ENCODE measurements at regions not wholly inside any gene's neighbourhood (a gene's known extent, or its start where the extent isn't known, plus 50 kb on each side); places are given as distances from the start of the nearest gene placed in this dataset.

DNA sequence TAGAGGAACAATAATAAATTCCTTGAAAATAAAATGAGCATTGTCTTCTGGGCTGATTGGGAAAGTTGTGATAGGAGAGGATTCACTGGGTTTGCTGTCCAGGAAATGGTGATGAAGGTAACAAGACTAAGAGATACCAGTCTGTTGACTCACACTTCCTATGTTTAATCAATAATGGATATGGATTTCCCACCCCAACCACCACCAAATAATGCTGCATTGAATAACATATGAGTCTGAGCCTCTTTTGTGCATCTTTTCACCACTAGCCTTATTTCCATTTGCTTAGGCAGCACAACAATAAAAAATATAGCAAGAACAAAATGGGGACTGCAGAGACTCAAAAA lies 120.2 kb upstream of the NFIB start:
- TF ChIP-seq, protein P1, sequence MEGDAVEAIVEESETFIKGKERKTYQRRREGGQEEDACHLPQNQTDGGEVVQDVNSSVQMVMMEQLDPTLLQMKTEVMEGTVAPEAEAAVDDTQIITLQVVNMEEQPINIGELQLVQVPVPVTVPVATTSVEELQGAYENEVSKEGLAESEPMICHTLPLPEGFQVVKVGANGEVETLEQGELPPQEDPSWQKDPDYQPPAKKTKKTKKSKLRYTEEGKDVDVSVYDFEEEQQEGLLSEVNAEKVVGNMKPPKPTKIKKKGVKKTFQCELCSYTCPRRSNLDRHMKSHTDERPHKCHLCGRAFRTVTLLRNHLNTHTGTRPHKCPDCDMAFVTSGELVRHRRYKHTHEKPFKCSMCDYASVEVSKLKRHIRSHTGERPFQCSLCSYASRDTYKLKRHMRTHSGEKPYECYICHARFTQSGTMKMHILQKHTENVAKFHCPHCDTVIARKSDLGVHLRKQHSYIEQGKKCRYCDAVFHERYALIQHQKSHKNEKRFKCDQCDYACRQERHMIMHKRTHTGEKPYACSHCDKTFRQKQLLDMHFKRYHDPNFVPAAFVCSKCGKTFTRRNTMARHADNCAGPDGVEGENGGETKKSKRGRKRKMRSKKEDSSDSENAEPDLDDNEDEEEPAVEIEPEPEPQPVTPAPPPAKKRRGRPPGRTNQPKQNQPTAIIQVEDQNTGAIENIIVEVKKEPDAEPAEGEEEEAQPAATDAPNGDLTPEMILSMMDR (conservative IDR thresholded peaks at IDR 0.05; ENCODE audit: low read depth, low read length) = no peak
- no peak overlapping the region for H3K4me3 ChIP-seq (ENCODE audit: low read length)
- no peak for DNase-seq (ENCODE audit: low read depth)

DNA sequence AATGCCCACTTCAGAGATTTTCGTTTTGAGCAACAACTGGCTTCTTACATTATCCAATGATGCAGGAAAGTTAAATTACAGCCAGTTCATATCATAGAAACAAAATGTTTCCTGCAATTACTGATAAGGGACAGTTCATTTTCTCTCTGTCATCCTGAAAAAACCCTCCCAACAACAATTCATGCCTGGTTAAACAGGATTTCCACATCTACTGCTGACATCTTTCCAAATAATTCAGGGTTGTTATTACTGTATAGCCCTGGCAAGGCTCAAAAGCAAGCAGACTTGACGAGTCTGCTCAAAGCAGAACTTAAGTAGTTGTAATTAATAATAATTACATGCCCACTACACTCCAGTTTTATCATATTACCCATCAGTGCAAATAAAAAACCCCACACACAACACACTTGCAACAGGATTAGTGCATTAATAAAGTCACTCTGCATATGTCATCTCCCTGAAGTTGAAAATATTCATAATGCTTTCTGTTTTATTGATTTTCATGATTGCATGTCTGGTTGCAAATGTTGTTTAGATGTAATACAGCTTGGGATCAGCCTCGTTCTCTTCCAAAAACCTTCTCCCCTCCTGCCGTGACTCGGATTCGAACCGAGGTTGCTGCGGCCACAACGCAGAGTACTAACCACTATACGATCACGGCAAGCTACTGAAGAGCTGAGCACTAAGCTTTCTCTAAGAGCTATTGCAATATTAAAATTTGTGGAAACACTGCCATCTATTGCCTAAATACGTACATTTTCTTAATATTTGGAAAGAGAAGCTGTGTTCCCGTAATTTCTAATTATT lies 119.6 kb upstream of the NFIB start:
- no peak for DNase-seq (ENCODE audit: low read depth)
- TF ChIP-seq, protein P1 (conservative IDR thresholded peaks at IDR 0.05; ENCODE audit: low read depth, low read length) = peak; percentile 26
- no peak overlapping the region for H3K4me3 ChIP-seq (ENCODE audit: low read length)

DNA sequence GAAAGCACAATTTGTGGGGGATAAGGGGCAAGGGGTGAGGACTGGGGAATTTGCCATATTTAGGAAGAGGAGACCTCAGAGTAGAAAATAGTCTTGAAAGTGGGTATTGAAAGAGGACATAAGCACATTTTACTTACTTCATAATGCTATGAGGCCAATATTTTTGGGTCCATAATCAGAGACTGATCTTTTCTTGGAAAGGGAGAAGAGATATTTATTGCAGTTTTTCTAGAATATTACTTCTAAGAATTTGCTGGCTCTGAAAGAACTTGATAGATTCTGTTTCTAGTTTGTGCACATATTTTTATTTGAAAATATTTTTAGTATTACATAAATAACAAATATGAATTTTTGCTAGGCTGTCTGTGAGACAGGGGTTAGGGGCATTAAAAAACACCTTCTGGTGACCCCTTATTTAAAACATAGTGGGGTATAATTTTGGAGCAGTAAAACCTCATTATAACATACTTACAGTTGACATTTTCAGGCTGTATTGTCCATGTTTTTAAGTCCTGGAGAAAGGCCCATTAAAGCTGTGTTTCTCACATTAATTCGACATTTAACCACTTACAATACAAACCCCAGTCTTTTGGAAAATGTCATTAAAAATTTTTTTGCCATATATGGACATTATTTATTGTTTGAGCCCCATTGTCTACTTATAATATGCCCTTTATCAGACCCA lies 118.9 kb upstream of the NFIB start:
- H3K4me3 ChIP-seq (ENCODE audit: low read length) = no peak overlapping the region
- DNase-seq (ENCODE audit: low read depth) = no peak
- TF ChIP-seq, protein P1 (conservative IDR thresholded peaks at IDR 0.05; ENCODE audit: low read depth, low read length) = no peak

DNA sequence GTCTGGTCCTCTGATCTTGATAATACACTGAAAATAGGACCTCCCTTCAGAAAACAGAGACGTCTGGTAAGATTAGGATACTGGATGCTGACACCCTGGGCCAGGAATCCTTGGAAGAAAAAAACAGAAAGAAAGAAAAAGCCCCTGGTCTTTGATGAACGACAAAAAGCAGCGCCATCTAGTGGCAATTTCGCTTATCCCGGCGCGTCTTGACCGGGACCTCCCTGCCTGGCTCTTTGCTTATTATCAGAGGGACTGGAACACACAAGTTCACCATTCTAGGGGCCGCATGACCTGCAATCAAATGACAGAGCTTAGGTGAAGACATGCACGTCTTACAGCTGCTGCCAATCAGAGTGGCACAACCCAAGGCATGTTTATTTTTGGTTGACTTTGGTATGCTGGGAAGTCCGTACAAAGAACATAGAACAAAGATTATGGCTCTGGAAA lies 114.9 kb upstream of the NFIB start:
- no peak overlapping the region for H3K4me3 ChIP-seq (ENCODE audit: low read length)
- TF ChIP-seq, protein P1 (conservative IDR thresholded peaks at IDR 0.05; ENCODE audit: low read depth, low read length) = peak; percentile 80
- no peak for DNase-seq (ENCODE audit: low read depth)

DNA sequence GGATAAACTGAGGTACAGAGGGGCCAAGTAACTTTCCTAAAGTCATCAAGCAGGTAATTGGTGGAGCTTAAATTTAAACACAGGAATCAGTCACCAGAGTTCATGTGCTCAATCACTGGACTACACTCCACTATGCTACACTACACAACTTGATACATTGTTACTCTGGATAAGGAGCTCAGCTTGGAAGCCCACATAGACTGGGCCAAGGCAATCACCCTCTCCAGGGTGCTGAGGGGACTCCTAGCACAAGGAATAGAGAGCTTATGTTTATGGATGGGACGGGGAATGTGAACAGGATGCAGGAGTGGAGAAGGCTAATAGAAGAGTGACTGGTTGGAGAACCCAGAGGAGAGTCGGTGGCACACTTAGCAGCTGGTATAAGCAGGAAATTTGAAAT lies 113.5 kb upstream of the NFIB start:
- no peak for DNase-seq (ENCODE audit: low read depth)
- TF ChIP-seq, protein P1 (conservative IDR thresholded peaks at IDR 0.05; ENCODE audit: low read depth, low read length) = no peak
- no peak overlapping the region for H3K4me3 ChIP-seq (ENCODE audit: low read length)

DNA sequence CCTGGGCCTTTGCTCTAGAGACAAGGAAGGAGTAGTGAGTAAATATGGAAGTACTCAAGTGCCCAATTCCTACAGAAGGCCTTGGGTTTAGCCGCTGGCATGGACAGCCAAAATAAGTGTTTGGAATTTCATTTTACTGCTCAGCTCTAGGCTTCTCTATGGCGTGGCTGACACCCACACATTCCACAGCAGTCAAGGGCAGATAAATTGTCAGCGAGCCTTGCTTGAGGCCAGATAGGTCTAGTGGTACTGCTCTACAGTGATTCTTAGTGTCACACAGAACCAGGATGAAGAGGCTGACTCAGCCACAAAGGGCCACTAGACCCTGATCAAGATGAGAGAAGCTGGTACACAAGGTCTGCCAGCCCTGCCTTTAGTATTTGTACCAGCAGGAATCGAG lies 111.0 kb upstream of the NFIB start:
- no peak overlapping the region for H3K4me3 ChIP-seq (ENCODE audit: low read length)
- DNase-seq (ENCODE audit: low read depth) = no peak
- TF ChIP-seq, protein P1 (conservative IDR thresholded peaks at IDR 0.05; ENCODE audit: low read depth, low read length) = no peak

DNA sequence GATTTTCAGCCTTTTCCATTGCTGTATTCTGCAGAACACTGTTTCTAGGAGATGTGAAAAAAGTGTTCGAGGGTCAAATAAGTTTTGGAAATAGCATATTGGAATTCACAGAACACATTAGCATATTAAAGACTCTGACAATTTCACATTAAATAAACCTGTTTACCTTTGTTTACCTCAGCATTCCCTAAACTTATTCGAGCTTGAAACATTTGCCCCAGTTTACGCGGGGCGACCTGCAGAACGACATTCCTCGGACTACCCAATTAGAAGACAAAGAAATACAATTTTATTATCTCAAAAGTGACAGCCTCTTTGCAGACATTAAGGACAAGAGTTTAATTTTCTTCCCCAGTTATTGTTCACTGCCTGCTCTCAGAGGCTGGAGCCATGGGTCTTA lies 110.3 kb upstream of the NFIB start:
- no peak overlapping the region for H3K4me3 ChIP-seq (ENCODE audit: low read length)
- DNase-seq (ENCODE audit: low read depth) = no peak
- TF ChIP-seq, protein P1 (conservative IDR thresholded peaks at IDR 0.05; ENCODE audit: low read depth, low read length) = no peak

Data from retinal pigment epithelial cell (primary cell).